K562 (cell line): ENCODE measurements at regions not wholly inside any gene's neighbourhood (a gene's known extent, or its start where the extent isn't known, plus 50 kb on each side); places are given as distances from the start of the nearest gene placed in this dataset.

Experiments used
- ATAC-seq: fragments of 200-7000 bp; cut with Tn5 transposase; 3 replicates; pipeline ENCODE4 v1.9.1; 2020; ENCODE audit warnings: moderate library complexity
- BruUV-seq: library from RNA; stranded (reverse); fragments of 400-500 nt; replicated peaks from 2 replicates; lab custom pipeline; 2021; lab: Mats Ljungman, UMichigan
- CTCF ChIA-PET: fragments of 300-600 bp; formaldehyde crosslinking; extraction: SDS; loops from one replicate; lab custom pipeline; 2021; ENCODE audit warnings: low intra/inter-chr PET ratio; lab: Yijun Ruan, JAX
- POLR2A ChIA-PET: fragments of 300-600, 350-650 bp; sonication (Branson Sonifier 250); formaldehyde crosslinking; extraction: SDS; loops from one replicate; lab custom pipeline; 2021; ENCODE audit warnings: antibody characterized with exemption, inconsistent platforms; lab: Yijun Ruan, JAX
- DNase-seq, 4 experiments: peaks; one replicate each; pipeline versions ENCODE4 v3.0.0 to v3.0.0-alpha.2; 2011 to 2018; ENCODE audit warnings: low spot score in 3 of 4, mixed read lengths in 3 of 4; ENCODE audit errors: extremely low read depth in 1 of 4
- FAIRE-seq: peaks from 2 replicates; lab custom pipeline; 2011; peaks lifted over from hg19 to GRCh38; lab: Jason Lieb, UNC
- H2AFZ ChIP-seq: 2 replicates; pipeline ENCODE4 v1.6.0; 2011; ENCODE audit warnings: low read depth, low read length, control low read depth, inconsistent platforms
- H3K27ac ChIP-seq: fragments of 200-600 bp; 3 replicates; pipeline ENCODE4 v1.8.0; 2011; ENCODE audit warnings: low read depth, mild to moderate bottlenecking, control low read depth, inconsistent platforms, low read length, moderate library complexity, mixed read lengths; ENCODE audit errors: extremely low read depth
- H3K27me3 ChIP-seq, 2 experiments: fragments of 300-600 bp in 1 of 2; 2 replicates in 1 of 2; 3 replicates in 1 of 2; pipeline versions ENCODE4 v1.6.0 to v1.8.0; 2011; ENCODE audit warnings: inconsistent platforms in 2 of 2, low read length in 2 of 2, mild to moderate bottlenecking in 1 of 2, mixed read lengths in 1 of 2, moderate library complexity in 1 of 2; ENCODE audit not compliant: control insufficient read depth in 2 of 2, insufficient read depth in 2 of 2
- H3K36me3 ChIP-seq: fragments of 300-600 bp; 3 replicates; pipeline ENCODE4 v1.8.0; 2011; ENCODE audit warnings: mild to moderate bottlenecking, low read length, inconsistent platforms; ENCODE audit not compliant: control insufficient read depth, insufficient read depth
- H3K4me1 ChIP-seq, 2 experiments: fragments of 200-600 bp in 1 of 2; replicated peaks in 1 of 2; 2 replicates in 1 of 2; 3 replicates in 1 of 2; pipeline versions ENCODE4 v1.5.1 to v1.8.0; 2011; ENCODE audit warnings: inconsistent platforms in 2 of 2, low read length in 2 of 2, mild to moderate bottlenecking in 1 of 2, mixed read lengths in 1 of 2, moderate library complexity in 1 of 2; ENCODE audit not compliant: control insufficient read depth in 2 of 2, insufficient read depth in 2 of 2
- H3K4me2 ChIP-seq: 2 replicates; pipeline ENCODE4 v1.6.1; 2011; ENCODE audit warnings: low read length, control low read depth, inconsistent platforms, mixed read lengths; ENCODE audit not compliant: insufficient read depth
- H3K4me3 ChIP-seq: fragments of 200-600 bp; sonication (generic), shearing (Covaris generic); 2 replicates; pipeline ENCODE4 v1.5.1; 2016; ENCODE audit warnings: control low read depth, inconsistent platforms
- H3K79me2 ChIP-seq: fragments of 200-600 bp; 3 replicates; pipeline ENCODE4 v1.8.0; 2011; ENCODE audit warnings: low read length, inconsistent platforms; ENCODE audit not compliant: control insufficient read depth, insufficient read depth
- H3K9ac ChIP-seq, 2 experiments: 2 replicates each; pipeline versions ENCODE4 v1.6.0 to v1.6.1; 2011; ENCODE audit warnings: low read depth in 2 of 2, low read length in 2 of 2, control low read depth in 1 of 2, inconsistent platforms in 1 of 2, mild to moderate bottlenecking in 1 of 2, mixed read lengths in 1 of 2; ENCODE audit not compliant: insufficient read depth in 1 of 2
- H3K9me1 ChIP-seq: one replicate; pipeline ENCODE4 v1.6.0; 2011; ENCODE audit warnings: inconsistent platforms, mild to moderate bottlenecking, low read length, moderate library complexity; ENCODE audit not compliant: control insufficient read depth, insufficient read depth
- H3K9me3 ChIP-seq: replicated peaks from 2 replicates; pipeline ENCODE4 v1.5.1; 2011; ENCODE audit warnings: low read depth, low read length, inconsistent platforms; ENCODE audit not compliant: control insufficient read depth, insufficient read depth
- H4K20me1 ChIP-seq: replicated peaks from 2 replicates; pipeline ENCODE4 v1.6.1; 2011; ENCODE audit warnings: low read length, inconsistent platforms, mixed read lengths; ENCODE audit not compliant: control insufficient read depth, insufficient read depth
- MBD2 ChIP-seq: sonication (generic); IDR thresholded peaks from 2 replicates; pipeline ENCODE4 v1.6.1; 2016; ENCODE audit warnings: low read depth, borderline replicate concordance
- SMARCA5 ChIP-seq: fragments of 450-650 bp; IDR thresholded peaks from 2 replicates; pipeline ENCODE4 v1.6.1; 2016
- THRAP3 ChIP-seq: fragments of 450-650 bp; IDR thresholded peaks from 2 replicates; pipeline ENCODE4 v1.6.1; 2016; ENCODE audit warnings: mild to moderate bottlenecking, inconsistent platforms, borderline replicate concordance
- ZBTB5 ChIP-seq: fragments of 450-650 bp; IDR thresholded peaks from 2 replicates; pipeline ENCODE4 v1.6.1; 2017; ENCODE audit warnings: antibody characterized with exemption
- ZFP91 ChIP-seq: sonication (generic); formaldehyde crosslinking; IDR thresholded peaks from 2 replicates; pipeline ENCODE4 v1.8.0; 2022; ENCODE audit warnings: mild to moderate bottlenecking, missing genetic modification reagents
- ZNF212 ChIP-seq: fragments of 450-650 bp; formaldehyde crosslinking; IDR thresholded peaks from 2 replicates; pipeline ENCODE4 v1.4.0; 2020; ENCODE audit warnings: mild to moderate bottlenecking
- ZNF740 ChIP-seq, 3 experiments: fragments of 200-800 bp in 1 of 3; sonication (Bioruptor generic) in 1 of 3; sonication (generic) in 1 of 3; formaldehyde crosslinking in 1 of 3; IDR thresholded peaks; 2 replicates each; pipeline versions ENCODE4 v1.6.1 to v1.8.0; 2016 to 2022; ENCODE audit warnings: mild to moderate bottlenecking in 2 of 3, missing compliant biosample characterization in 2 of 3, missing genetic modification characterization in 2 of 3, missing genetic modification reagents in 1 of 3
- ZNF830 ChIP-seq: fragments of 250-450 bp; sonication (Bioruptor Pico); IDR thresholded peaks from 2 replicates; pipeline ENCODE4 v1.5.0; 2021; ENCODE audit warnings: mild to moderate bottlenecking
- WGBS: fragments of 100-300 bp; shearing (Covaris generic); methylation state at CpG from one replicate; pipeline ENCODE4 v1.1.6; 2016; ENCODE audit warnings: low coverage, mixed read lengths; ENCODE audit not compliant: insufficient coverage; ENCODE audit errors: missing lambda C conversion rate; 5-methylcytosine and 5-hydroxymethylcytosine counted together
- in situ Hi-C: fragments of 300-500 bp; cut with MboI; formaldehyde crosslinking; loops from 4 replicates; pipeline ENCODE4 v1.15.0; 2018; ENCODE audit warnings: inconsistent platforms, mixed read lengths
- intact Hi-C: fragments of 100-400 bp; cut with micrococcal nuclease; formaldehyde crosslinking; loops from 2 replicates; pipeline ENCODE4 v1.14.2; 2022

GRCh38 chr5:57370376-57370775, 112.2 kb downstream of the ACTBL2 start:
- ChIA-PET POLR2A (no interaction called here), CTCF (no interaction called here)
- H4K20me1 ChIP-seq: no peaks in the 10 kb centered on the region
- no peaks in the 10 kb centered on the region for H3K9me3 ChIP-seq
- intact Hi-C loops (no loop called here), in situ Hi-C loops (no loop called here)
- H3K27ac ChIP-seq: no peak overlapping the region
- H3K9ac ChIP-seq: no peak overlapping the region
- no peak overlapping the region for H3K4me2 ChIP-seq
- WGBS: 0% methylated on average over 2 of the region's 2 CpGs
- DNase-seq: no peak
- no peak for FAIRE-seq
- H3K79me2 ChIP-seq: no peaks in the 10 kb centered on the region
- H3K36me3 ChIP-seq: no peaks in the 10 kb centered on the region
- no peaks in the 10 kb centered on the region for H3K4me1 ChIP-seq
- no peaks in the 10 kb centered on the region for H3K9me1 ChIP-seq
- no TSS peak for BruUV-seq
- TF ChIP-seq MBD2 (no peak), SMARCA5 (no peak), ZBTB5 (no peak), ZFP91 (CRISPR knock-in tag) (no peak), THRAP3 (no peak), ZNF212 (CRISPR knock-in tag) (no peak), ZNF740 (CRISPR knock-in tag; IDR thresholded peaks at IDR 0.05) (no peak), ZNF740 (tag; IDR thresholded peaks at IDR 0.05) (no peak), ZNF830 (CRISPR knock-in tag) (no peak)
- H3K27me3 ChIP-seq: no peaks in the 10 kb centered on the region
- ATAC-seq: no peak
- no peak overlapping the region for H2AFZ ChIP-seq
- H3K4me3 ChIP-seq: no peak overlapping the region
